22Rv1 (cell line): ENCODE measurements at regions not wholly inside any gene's neighbourhood (a gene's known extent, or its start where the extent isn't known, plus 50 kb on each side); places are given as distances from the start of the nearest gene placed in this dataset.

Source experiments
- CTCF ChIP-seq: fragments of 450-650 bp; IDR thresholded peaks from 2 replicates; pipeline ENCODE4 v1.5.1; 2017; ENCODE audit warnings: mild to moderate bottlenecking
- ZFX ChIP-seq: fragments of 450-650 bp; IDR thresholded peaks from 2 replicates; pipeline ENCODE4 v1.6.1; 2017; ENCODE audit warnings: antibody characterized with exemption, borderline replicate concordance

GRCh38 chr2:128523457-128523856, 204.8 kb upstream of the HS6ST1 start:
- TF ChIP-seq CTCF, result no peak
- TF ChIP-seq ZFX, result no peak
